ENCODE measurements at regions not wholly inside any gene's neighbourhood (a gene's known extent, or its start where the extent isn't known, plus 50 kb on each side); places are given as distances from the start of the nearest gene placed in this dataset.

DNA sequence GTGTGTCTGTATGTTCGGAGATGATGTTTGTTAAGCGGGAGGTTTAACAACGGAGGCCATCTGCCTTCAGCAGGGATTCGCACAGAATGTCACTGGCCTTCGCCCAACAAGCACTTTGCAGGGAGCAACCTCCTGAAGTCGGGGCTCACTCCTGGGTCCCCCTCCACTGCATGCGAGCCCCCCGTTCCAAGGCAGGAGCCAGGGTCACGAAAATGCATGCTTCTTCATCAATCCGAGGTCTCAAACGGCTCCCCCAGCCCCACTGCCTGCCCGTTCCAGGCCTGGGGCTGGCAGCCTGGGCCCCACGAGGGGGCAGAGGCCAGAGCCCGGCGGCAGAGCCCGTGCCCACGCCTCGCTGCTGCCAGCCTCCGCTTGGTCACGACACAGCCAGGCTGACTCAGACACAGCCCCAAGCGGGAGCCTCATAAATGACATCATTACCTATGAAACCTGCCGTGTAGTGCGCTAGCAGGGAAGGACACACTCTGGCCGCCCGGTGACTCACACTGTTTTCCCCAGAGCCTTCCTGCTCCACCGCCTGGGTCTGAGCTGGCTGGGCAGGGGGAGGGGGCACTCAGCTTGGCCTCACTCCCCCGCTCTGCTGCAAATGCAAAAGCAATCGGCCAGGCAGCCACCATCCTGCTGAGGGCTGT is 169.5 kb upstream of the RTL1 start:
- H3K36me3 Mint-ChIP-seq (ENCODE audit: insufficient read depth, unreplicated experiment) = no peaks in the 10 kb centered on the region
- peak overlapping the region; percentile 40 for H3K4me3 Mint-ChIP-seq (ENCODE audit: unreplicated experiment)
- peak; percentile 98 for DNase-seq (ENCODE audit: unreplicated experiment)
- H3K27ac Mint-ChIP-seq (ENCODE audit: low read depth, unreplicated experiment) = no peak overlapping the region
- H3K4me1 Mint-ChIP-seq (ENCODE audit: insufficient read depth, unreplicated experiment) = peaks cover 11% of the 10 kb centered on the region
- H3K9me3 Mint-ChIP-seq (ENCODE audit: unreplicated experiment) = no peaks in the 10 kb centered on the region
- intact Hi-C loops (cut with micrococcal nuclease) = loop anchor here (5.0 kb wide), 1 partner anchor 171 kb away; the partner anchor contains the start of gene RTL1
- no TSS peak for BruUV-seq (replicated peaks)
- CTCF ChIA-PET = interaction anchor here (0.6 to 1.0 kb wide), 3 partner anchors 9 to 1062 kb away, joined by 3 to 6 read pairs (median 3); no protein-coding TSS in a partner anchor
- TF ChIP-seq CTCF (IDR thresholded peaks at IDR 0.05; ENCODE audit: unreplicated experiment) = no peak
- H3K27me3 Mint-ChIP-seq (ENCODE audit: insufficient read depth, unreplicated experiment) = no peaks in the 10 kb centered on the region
- POLR2A ChIA-PET = interaction anchor here (0.7 kb wide), 1 partner anchor 186 kb away, joined by 3 read pairs; no protein-coding TSS in a partner anchor

- intact Hi-C loops (cut with micrococcal nuclease) = loop anchor here (5.0 kb wide), 1 partner anchor 171 kb away; the partner anchor contains the start of gene RTL1
- peak; percentile 6 for DNase-seq (ENCODE audit: unreplicated experiment)
- Mint-ChIP-seq H3K4me3 (ENCODE audit: unreplicated experiment) (peak overlapping the region; percentile 40), H3K27ac (ENCODE audit: low read depth, unreplicated experiment) (no peak overlapping the region), H3K9me3 (ENCODE audit: unreplicated experiment) (no peaks in the 10 kb centered on the region), H3K36me3 (ENCODE audit: insufficient read depth, unreplicated experiment) (no peaks in the 10 kb centered on the region), H3K4me1 (ENCODE audit: insufficient read depth, unreplicated experiment) (peaks cover 11% of the 10 kb centered on the region), H3K27me3 (ENCODE audit: insufficient read depth, unreplicated experiment) (no peaks in the 10 kb centered on the region)
- BruUV-seq (replicated peaks) = no TSS peak
- ChIA-PET CTCF (interaction anchor here (0.5 to 1.0 kb wide), 4 partner anchors 10 to 1063 kb away, joined by 3 to 6 read pairs (median 4); no protein-coding TSS in a partner anchor), POLR2A (interaction anchor here (0.7 kb wide), 1 partner anchor 186 kb away, joined by 3 read pairs; no protein-coding TSS in a partner anchor)
- TF ChIP-seq CTCF (IDR thresholded peaks at IDR 0.05; ENCODE audit: unreplicated experiment) = no peak
Measured at GRCh38 chr14:101073598-101073965, 170.1 kb upstream of the RTL1 start.

DNA sequence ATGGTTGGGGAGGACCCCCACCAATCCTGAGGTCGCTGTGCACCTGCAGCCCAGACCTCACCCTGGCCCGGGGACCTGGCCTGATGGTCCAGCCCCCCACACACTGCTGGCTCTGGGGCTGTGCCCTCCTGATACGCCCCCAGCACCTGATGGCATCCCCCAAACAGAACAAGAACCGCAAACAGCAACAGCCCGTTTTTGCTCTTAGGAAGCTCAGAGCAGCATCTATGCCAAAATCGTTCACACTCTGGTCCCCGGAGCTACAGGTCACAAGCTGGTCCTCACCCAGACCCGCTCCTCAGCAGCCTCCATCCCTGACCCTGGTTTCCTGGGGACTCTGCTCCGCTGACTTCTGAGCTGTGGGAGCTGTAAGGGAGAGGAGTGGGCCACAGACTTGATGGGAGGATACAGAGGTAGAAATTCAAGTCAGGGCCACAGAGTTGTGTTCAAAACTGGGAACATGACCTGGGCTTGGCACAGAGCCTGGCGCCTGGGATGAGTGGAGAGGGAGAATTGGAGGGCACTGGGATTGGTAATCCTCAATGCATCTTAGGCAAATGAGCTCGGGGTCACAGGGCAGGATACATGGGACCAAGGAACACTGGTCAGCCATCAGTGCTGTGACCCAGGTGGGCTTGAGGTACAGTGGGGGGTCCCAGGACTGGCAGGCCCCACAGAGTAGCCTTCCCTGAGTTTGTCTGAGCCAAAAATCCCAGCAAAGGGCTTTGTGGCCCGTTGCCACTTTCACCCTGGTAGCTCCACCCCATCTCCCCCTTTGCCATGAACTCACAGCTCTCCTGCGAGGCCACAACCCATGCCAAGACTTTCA is 170.9 kb upstream of the RTL1 start:
- ChIA-PET POLR2A (interaction anchor here (0.9 kb wide), 1 partner anchor 10 kb away, joined by 3 read pairs; no protein-coding TSS in a partner anchor), CTCF (interaction anchor here (0.5 to 0.6 kb wide), 2 partner anchors 377 to 980 kb away, joined by 4 read pairs; no protein-coding TSS in a partner anchor)
- Mint-ChIP-seq H3K27ac (ENCODE audit: low read depth, unreplicated experiment) (no peak overlapping the region), H3K4me3 (ENCODE audit: unreplicated experiment) (no peak overlapping the region), H3K36me3 (ENCODE audit: insufficient read depth, unreplicated experiment) (no peaks in the 10 kb centered on the region), H3K9me3 (ENCODE audit: unreplicated experiment) (no peaks in the 10 kb centered on the region), H3K4me1 (ENCODE audit: insufficient read depth, unreplicated experiment) (peaks cover 11% of the 10 kb centered on the region), H3K27me3 (ENCODE audit: insufficient read depth, unreplicated experiment) (no peaks in the 10 kb centered on the region)
- TF ChIP-seq CTCF (IDR thresholded peaks at IDR 0.05; ENCODE audit: unreplicated experiment) = no peak
- intact Hi-C loops (cut with micrococcal nuclease) = loop anchor here (5.0 kb wide), 1 partner anchor 172 kb away; the partner anchor contains the start of gene RTL1
- BruUV-seq (replicated peaks) = no TSS peak
- DNase-seq (ENCODE audit: unreplicated experiment) = peak; percentile 38
